Pancreas (tissue), 10 donors: ENCODE measurements at regions not wholly inside any gene's neighbourhood (a gene's known extent, or its start where the extent isn't known, plus 50 kb on each side); places are given as distances from the start of the nearest gene placed in this dataset.
A peak's percentile ranks its signal among the peaks of the same experiment; 100 is the strongest.

Experiments used
- ATAC-seq, 4 donors: fragments of 200-7000 bp; cut with Tn5 transposase; one replicate each; pipeline versions ENCODE4 v1.8.0 to v1.9.1; 2020; ENCODE audit warnings: mild to moderate bottlenecking in 4 of 4, moderate library complexity in 4 of 4
- DNase-seq, 6 donors: peaks; one replicate each; pipeline ENCODE4 v3.0.0-alpha.2; 2020
- FAIRE-seq: peaks from 2 replicates; lab custom pipeline; 2012; peaks lifted over from hg19 to GRCh38; lab: Jason Lieb, UNC
- H3K27ac ChIP-seq, 4 donors: fragments of 200-600 bp; sonication (generic); 1 replicate in 3 of 4; 2 replicates in 1 of 4; pipeline versions ENCODE4 v1.5.0 to v1.8.0; 2020
- H3K27me3 ChIP-seq, 4 donors: fragments of 200-600 bp; one replicate each; pipeline ENCODE4 v1.8.0; 2021
- H3K36me3 ChIP-seq, 3 donors: fragments of 200-600 bp; sonication (generic) in 1 of 3; one replicate each; pipeline versions ENCODE4 v1.5.0 to v1.8.0; 2020 to 2021
- H3K4me1 ChIP-seq, 3 donors: fragments of 200-600 bp; one replicate each; pipeline ENCODE4 v1.8.0; 2021
- H3K4me3 ChIP-seq, 4 donors: fragments of 200-600 bp; sonication (generic) in 2 of 4; one replicate each; pipeline versions ENCODE4 v1.5.0 to v1.8.0; 2020 to 2021
- H3K9me3 ChIP-seq, 4 donors: fragments of 200-600 bp; one replicate each; pipeline ENCODE4 v1.8.0; 2021
- WGBS, 2 donors: extraction: QIAGEN DNeasy Blood & Tissue Kit; methylation state at CpG; one replicate each; pipeline ENCODE4 v1.1.7; 2013; 5-methylcytosine and 5-hydroxymethylcytosine counted together
- intact Hi-C, 3 donors: fragments of 100-400 bp; cut with DNase I; formaldehyde crosslinking; loops; one replicate each; pipeline versions ENCODE4 v1.11.1 to v1.14.2; 2022
- TF ChIP-seq, protein P1 (sequence below), 4 donors: fragments of 200-600 bp; sonication (generic) in 3 of 4; IDR thresholded peaks; one replicate each; pipeline versions ENCODE4 v1.5.0 to v1.8.0; 2021; ENCODE audit warnings: antibody characterized with exemption in 4 of 4
- donor health status: healthy with polysubstance abuse.
- donor health status: DM: no; HTN: no; CAD: no; lungs with moderate emphysema.
- donor health status: DM: no; HTN: no; CAD: no.
- donor health status: control.
- donor health status: control.
- donor health status: Bipolar disorder and iron deficiency.
- donor health status: DM: yes; HTN: yes; CAD: no.
- donor health status: DM: no; HTN: no; CAD: no.
- donor health status: DM: no; HTN: no; CAD: no.
- donor health status: DM: yes; HTN: yes; CAD: no.

DNA sequence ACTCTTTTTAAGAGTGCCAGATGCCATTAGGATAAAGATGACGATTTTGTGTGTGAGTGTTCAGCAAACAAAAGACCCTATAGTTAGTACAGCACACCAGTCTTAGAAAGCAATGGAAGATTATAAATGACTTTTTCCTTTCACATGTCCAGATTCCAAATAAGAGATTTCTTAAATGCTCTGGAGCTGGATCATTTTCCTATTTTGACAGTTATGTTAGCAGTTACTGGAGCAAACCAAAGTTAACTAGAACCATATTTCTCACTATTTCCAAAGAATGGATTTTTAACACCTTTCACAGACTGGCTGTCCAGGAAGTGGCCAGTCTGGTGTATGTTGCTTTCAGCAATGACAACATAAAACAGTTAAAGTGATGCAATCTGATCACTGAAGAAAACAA is 905.8 kb upstream of the ADGRL2 start:
- no peak for ATAC-seq
- TF ChIP-seq, protein P1, sequence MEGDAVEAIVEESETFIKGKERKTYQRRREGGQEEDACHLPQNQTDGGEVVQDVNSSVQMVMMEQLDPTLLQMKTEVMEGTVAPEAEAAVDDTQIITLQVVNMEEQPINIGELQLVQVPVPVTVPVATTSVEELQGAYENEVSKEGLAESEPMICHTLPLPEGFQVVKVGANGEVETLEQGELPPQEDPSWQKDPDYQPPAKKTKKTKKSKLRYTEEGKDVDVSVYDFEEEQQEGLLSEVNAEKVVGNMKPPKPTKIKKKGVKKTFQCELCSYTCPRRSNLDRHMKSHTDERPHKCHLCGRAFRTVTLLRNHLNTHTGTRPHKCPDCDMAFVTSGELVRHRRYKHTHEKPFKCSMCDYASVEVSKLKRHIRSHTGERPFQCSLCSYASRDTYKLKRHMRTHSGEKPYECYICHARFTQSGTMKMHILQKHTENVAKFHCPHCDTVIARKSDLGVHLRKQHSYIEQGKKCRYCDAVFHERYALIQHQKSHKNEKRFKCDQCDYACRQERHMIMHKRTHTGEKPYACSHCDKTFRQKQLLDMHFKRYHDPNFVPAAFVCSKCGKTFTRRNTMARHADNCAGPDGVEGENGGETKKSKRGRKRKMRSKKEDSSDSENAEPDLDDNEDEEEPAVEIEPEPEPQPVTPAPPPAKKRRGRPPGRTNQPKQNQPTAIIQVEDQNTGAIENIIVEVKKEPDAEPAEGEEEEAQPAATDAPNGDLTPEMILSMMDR (IDR thresholded peaks at IDR 0.05) = no peak
- DNase-seq = no peak
- intact Hi-C loops = no loop called here
- Histone ChIP-seq H3K27me3 (no peaks in the 10 kb centered on the region), H3K36me3 (no peaks in the 10 kb centered on the region), H3K4me1 (no peaks in the 10 kb centered on the region), H3K27ac (no peak overlapping the region), H3K9me3 (no peaks in the 10 kb centered on the region), H3K4me3 (no peak overlapping the region)
- 26 to 33% methylated on average over 1 of the region's 1 CpG for WGBS, 2 donors
- FAIRE-seq = no peak

DNA sequence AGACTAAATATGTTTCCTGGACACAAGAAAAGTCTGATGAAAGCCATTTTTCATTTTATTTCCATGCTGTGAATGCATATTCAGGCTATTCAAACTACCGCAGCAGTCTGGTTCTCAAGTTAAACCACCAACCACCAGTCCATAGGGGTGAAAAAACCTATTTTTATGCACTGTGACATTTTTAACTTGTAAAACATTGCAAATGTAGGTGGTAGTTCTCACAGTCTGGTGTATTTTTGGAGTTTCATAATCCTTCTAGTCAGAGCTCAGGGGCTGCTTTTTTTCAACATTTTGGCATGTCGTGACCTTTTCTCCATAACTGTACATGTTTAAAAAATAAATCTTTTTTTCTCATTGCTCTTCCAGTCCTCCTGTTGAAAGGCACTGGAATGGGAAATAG is 907.6 kb upstream of the ADGRL2 start:
- H3K9me3 ChIP-seq = no peaks in the 10 kb centered on the region
- no peak overlapping the region for H3K4me3 ChIP-seq
- ATAC-seq (peak in 1 of 4 donors; percentile 26), DNase-seq (no peak), FAIRE-seq (no peak)
- 72 to 78% methylated on average over 2 of the region's 2 CpGs for WGBS, 2 donors
- TF ChIP-seq, protein P1 (IDR thresholded peaks at IDR 0.05) = no peak
- no peaks in the 10 kb centered on the region for H3K36me3 ChIP-seq
- intact Hi-C loops = no loop called here
- no peaks in the 10 kb centered on the region for H3K27me3 ChIP-seq
- H3K27ac ChIP-seq = no peak overlapping the region
- H3K4me1 ChIP-seq = no peaks in the 10 kb centered on the region

DNA sequence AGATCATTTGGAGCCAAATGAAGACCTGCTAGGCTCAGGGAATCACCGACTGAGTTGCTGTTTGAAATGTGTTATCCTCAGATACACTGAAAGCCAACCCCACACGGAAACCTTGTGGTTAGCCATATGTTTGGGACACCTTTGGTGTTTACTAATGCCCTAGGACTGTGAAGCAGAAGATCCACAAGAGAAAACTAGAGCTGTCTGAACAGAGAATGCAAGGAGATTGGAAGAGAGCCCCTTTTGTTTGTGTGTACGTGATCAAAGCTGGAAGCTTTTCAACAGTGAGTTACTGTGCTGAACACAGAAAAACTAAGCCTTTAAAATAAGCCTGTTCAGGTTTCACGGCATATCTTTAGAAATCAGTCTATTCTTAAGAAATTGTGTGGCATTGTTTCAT is 908.2 kb upstream of the ADGRL2 start:
- 30 to 31% methylated on average over 4 of the region's 4 CpGs for WGBS, 2 donors
- Histone ChIP-seq H3K27ac (no peak overlapping the region), H3K27me3 (no peaks in the 10 kb centered on the region), H3K9me3 (no peaks in the 10 kb centered on the region), H3K4me1 (no peaks in the 10 kb centered on the region), H3K36me3 (no peaks in the 10 kb centered on the region), H3K4me3 (no peak overlapping the region)
- TF ChIP-seq, protein P1 (IDR thresholded peaks at IDR 0.05) = no peak
- no peak for DNase-seq
- intact Hi-C loops = no loop called here
- no peak for FAIRE-seq
- no peak for ATAC-seq

DNA sequence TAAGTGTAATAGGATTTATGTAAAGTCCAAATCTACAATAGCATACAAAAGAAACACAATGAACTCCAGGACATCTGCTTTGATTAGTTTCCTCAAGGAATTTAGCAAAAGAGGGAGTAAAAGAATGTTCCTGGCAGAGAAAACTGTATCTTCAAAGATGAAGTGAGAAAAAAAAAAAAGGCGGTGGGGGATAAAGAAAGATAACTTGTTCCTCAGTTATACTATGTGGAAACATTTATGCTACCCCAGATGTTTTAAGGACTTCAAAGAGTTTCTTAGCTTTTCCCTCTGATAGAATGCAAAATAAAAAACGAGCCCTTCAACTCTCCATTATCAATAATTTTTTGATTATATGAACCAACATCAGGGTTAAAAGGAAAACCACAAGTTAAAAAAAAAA is 908.9 kb upstream of the ADGRL2 start:
- H3K36me3 ChIP-seq = no peaks in the 10 kb centered on the region
- H3K9me3 ChIP-seq = no peaks in the 10 kb centered on the region
- TF ChIP-seq, protein P1 (IDR thresholded peaks at IDR 0.05) = no peak
- FAIRE-seq (no peak), ATAC-seq (no peak), DNase-seq (no peak)
- no peak overlapping the region for H3K27ac ChIP-seq
- WGBS, 2 donors = 56% methylated on average over 2 of the region's 2 CpGs
- H3K4me1 ChIP-seq = no peaks in the 10 kb centered on the region
- H3K4me3 ChIP-seq = no peak overlapping the region
- no peaks in the 10 kb centered on the region for H3K27me3 ChIP-seq
- intact Hi-C loops = no loop called here

DNA sequence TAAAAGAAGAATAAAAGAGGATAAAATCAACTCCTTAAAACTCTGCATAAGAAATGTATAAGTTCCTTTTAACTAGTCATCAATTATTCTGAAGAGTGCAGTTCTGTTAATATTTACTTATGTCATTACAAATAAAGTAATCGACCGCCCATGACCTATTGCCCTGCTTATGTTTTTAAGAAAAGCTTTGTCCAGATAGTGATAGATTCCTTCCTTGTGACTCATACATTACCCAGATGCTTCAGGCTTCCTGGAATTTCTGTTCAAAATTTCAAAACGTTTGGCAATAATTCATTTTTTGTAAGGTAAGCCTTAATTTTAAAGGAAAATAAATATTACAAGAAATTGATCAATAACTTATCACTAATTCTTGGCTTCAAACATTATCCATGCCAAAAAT is 918.2 kb upstream of the ADGRL2 start:
- ATAC-seq (peak; percentile 53 to 94 (median 83)), FAIRE-seq (no peak), DNase-seq (no peak)
- Histone ChIP-seq H3K9me3 (no peaks in the 10 kb centered on the region), H3K36me3 (no peaks in the 10 kb centered on the region), H3K4me1 (peaks cover 0 to 5% (median 4%) of the 10 kb centered on the region in 3 donors), H3K27me3 (no peaks in the 10 kb centered on the region), H3K4me3 (no peak overlapping the region), H3K27ac (no peak overlapping the region)
- 5 to 8% methylated on average over 3 of the region's 3 CpGs for WGBS, 2 donors
- intact Hi-C loops = no loop called here
- TF ChIP-seq, protein P1 (IDR thresholded peaks at IDR 0.05) = no peak
